SK-N-SH (cell line): ENCODE measurements at regions not wholly inside any gene's neighbourhood (a gene's known extent, or its start where the extent isn't known, plus 50 kb on each side); places are given as distances from the start of the nearest gene placed in this dataset.

Source experiments
- GABPA ChIP-seq: IDR thresholded peaks from 2 replicates; pipeline ENCODE4 v1.4.0; 2012; ENCODE audit warnings: low read depth, mild to moderate bottlenecking
- SIN3A ChIP-seq: IDR thresholded peaks from 2 replicates; pipeline ENCODE4 v1.6.1; 2012; ENCODE audit warnings: low read depth, mild to moderate bottlenecking, low read length, moderate library complexity, borderline replicate concordance
- TAF1 ChIP-seq: IDR thresholded peaks from 2 replicates; pipeline ENCODE4 v1.6.1; 2012; ENCODE audit warnings: low read depth, mild to moderate bottlenecking, low read length, moderate library complexity, borderline replicate concordance
- USF2 ChIP-seq: fragments of 150-350 bp; IDR thresholded peaks from 2 replicates; pipeline ENCODE4 v1.6.1; 2017; ENCODE audit warnings: antibody characterized with exemption, low read length, low read depth, borderline replicate concordance
- TF ChIP-seq, protein P1 (sequence below): fragments of 200-600 bp; sonication (generic); IDR thresholded peaks from 2 replicates; pipeline ENCODE4 v1.6.1; 2017; ENCODE audit warnings: antibody characterized with exemption, mild to moderate bottlenecking, moderate library complexity

GRCh38 chr17:77455891-77456260 lies 315.1 kb downstream of the SEC14L1 start:
- no peak for TF ChIP-seq USF2
- TF ChIP-seq SIN3A: no peak
- no peak for TF ChIP-seq TAF1
- TF ChIP-seq, protein P1, sequence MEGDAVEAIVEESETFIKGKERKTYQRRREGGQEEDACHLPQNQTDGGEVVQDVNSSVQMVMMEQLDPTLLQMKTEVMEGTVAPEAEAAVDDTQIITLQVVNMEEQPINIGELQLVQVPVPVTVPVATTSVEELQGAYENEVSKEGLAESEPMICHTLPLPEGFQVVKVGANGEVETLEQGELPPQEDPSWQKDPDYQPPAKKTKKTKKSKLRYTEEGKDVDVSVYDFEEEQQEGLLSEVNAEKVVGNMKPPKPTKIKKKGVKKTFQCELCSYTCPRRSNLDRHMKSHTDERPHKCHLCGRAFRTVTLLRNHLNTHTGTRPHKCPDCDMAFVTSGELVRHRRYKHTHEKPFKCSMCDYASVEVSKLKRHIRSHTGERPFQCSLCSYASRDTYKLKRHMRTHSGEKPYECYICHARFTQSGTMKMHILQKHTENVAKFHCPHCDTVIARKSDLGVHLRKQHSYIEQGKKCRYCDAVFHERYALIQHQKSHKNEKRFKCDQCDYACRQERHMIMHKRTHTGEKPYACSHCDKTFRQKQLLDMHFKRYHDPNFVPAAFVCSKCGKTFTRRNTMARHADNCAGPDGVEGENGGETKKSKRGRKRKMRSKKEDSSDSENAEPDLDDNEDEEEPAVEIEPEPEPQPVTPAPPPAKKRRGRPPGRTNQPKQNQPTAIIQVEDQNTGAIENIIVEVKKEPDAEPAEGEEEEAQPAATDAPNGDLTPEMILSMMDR: no peak
- no peak for TF ChIP-seq GABPA
